Activated naive CD4-positive, alpha-beta T cell treated with Interleukin-2 at 50 U/mL for 16 hours (primary cell): ENCODE measurements at regions not wholly inside any gene's neighbourhood (a gene's known extent, or its start where the extent isn't known, plus 50 kb on each side); places are given as distances from the start of the nearest gene placed in this dataset.
"Not testable (repeated sequence)": the region's sequence is repeated elsewhere in the genome, so short reads cannot be mapped to it uniquely, and the experiment has no call there.

Source experiments
- DNase-seq: peaks from one replicate; pipeline ENCODE4 v3.0.0-alpha.2; 2020

DNA sequence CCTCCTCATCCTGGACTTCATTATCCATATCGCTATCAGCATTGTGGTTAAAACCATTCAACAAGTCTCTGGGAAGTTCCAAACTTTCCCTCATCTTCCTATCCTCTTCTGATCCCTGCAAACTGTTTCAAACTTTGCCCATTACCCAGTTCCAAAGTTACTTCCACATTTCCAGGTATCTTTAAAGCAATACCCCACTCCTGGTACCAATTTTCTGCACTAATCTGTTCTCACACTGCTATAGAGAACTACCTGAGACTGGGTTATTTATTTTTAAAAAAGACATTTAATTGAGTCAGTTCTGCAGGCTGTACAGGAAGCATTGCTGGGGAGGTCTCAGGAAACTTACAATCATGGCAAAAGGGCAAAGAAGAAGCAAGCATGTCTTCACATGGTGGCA, 147.3 kb downstream of the ARL4A start:
- DNase-seq = no peak

- DNase-seq = no peak
Observed at GRCh38 chr7:12839508-12840153, 152.2 kb downstream of the ARL4A start.

DNA sequence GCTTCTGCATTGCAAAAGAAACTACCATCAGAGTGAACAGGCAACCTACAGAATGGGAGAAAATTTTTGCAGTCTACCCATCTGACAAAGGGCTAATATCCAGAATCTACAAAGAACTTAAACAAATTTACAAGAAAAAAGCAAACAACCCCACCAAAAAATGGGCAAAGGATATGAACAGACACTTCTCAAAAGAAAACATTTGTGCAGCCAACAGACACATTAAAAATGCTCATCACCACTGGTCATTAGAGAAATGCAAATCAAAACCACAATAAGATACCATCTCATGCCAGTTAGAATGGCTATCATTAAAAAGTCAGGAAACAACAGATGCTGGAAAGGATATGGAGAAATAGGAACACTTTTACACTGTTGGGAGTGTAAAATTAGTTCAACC, 157.3 kb downstream of the ARL4A start:
- not testable (repeated sequence) for DNase-seq

DNA sequence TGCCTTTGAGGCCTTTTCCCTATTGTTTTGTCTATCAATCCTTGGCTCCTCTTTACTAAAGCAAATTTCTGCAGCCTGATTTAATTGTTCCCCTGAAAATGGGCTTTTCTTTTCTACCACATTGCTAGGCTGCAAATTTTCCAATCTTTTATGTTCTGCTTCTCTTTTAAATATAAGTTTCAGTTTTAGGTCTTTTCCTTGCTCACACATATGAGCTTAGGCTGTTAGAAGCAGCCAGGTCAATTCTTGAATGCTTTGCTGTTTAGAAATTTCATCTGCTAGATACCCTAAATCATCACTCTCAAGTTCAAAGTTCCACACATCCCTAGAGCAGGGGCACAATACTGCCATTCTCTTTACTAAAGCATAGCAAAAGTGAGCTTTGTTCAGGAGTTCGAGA, 159.6 kb downstream of the ARL4A start:
- DNase-seq = no peak

DNA sequence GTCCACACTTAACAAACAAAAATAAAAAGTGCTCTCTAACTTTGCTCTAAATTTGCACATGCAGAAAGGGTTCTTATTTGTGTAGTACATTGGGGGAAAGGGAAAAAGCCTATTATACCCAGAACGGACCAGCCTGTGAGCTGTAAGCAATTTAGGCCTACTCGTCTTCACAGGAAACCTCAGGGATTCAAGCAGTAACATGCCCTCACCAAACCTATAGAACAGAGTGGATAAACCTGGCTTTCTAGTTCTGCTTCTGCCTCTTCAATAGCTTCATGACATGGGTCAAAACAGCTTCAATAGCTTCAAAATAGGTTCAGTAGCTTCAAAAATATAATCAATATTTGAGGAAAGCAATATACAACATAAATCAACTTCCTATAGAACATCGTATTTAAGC, 163.7 kb downstream of the ARL4A start:
- DNase-seq = no peak

DNA sequence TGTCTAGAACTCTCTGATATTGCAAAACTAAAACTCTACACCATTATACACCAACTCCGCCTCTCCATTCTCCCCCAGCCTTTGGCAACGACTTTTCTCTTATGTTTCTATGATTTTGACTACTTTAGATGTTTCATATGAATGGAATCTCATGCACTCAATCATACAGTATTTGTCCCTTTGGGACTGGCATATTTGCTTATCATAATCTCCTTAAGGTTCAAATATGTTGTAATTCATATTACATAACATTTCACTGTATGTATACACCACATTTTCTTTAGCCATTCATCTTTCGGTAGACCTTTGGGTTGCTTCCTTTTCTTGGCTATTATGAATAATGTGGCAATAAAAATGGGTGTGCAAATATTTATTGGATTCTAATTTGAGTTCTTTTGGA, 164.4 kb downstream of the ARL4A start:
- DNase-seq = no peak

DNA sequence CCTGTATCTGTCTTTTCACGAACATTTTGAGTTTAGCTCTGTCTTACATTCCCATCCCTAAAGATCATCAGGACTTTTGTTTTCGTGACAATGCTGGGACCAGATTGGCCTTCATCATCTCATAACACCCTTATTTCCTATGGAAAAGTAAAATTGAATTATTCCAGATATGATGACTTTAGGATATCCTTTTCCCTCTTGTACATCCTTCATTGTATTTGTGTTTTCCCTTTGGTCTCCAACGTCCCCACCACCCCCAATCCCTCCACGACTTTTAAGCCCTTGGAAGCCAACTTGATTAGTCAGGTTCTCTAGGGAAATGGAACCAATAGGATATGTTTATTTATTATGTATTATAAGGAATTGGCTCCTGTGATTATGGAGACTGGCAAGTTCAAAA, 167.6 kb downstream of the ARL4A start:
- no peak for DNase-seq

GRCh38 chr7:12859761-12860160, 172.3 kb downstream of the ARL4A start:
- no peak for DNase-seq

DNA sequence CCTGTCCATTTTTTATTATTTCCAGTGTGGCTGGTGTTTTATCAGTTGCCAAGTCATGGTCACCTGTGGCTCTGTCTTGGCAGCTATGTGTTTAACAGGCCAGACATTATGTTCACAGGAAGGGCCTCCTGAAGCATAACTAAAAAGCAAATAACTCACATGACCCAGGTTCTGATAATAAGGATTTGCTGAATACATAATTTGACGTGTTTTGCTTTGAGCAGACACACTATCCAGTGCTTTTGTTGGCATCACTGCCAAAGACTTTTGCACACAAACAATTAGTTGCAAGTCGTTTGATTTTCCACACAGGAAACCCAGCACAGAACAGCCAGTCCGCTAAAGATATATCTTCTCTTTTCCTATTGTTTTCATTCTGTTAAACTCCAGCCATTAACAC, 173.6 kb downstream of the ARL4A start:
- no peak for DNase-seq

DNA sequence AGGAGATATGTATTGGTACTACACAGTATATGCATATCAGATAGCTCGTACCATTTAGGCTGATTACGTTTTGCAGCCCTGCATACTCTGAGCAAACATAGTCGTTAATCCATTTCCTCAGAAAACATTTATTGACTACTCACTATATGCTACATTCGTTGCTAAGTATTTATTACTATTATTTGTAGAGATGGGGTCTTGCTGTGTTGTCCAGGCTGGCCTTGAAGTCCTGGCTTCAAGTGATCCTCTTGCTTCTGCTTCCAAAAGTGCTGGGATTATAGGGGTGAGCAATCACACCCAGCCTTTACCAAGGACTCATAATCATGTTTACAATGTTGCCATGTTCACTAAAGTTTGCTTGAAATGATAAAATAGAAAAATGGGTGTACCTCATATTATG, 174.7 kb downstream of the ARL4A start:
- DNase-seq = no peak

DNA sequence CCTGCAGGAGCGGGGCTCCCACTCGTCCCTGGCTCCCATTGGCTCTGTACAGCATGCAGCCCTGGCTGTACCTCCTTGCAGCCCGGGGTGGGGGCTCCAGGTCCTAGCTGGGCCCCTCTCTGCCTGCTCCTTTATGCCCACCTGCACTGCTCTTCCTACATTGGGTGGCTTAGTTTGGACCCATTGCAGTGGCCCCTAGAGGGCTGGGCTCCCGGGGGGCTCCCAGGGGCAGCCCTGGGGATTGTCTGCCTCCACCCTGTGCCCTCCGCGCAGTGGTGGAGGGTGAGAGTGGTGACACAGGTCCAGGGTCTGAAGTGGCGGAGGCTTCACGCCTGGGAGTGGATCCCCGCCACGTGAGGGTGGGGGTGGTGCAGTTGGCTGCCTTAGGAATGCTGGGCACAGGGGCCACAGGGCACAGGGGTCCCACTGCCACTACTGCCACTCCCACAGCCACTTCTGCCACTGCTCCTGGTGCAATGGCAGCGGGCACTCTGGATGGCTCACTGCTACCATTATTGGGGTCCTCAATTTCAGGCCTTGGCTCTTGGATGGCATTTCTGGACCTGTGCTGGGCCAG, 177.1 kb downstream of the ARL4A start:
- DNase-seq = no peak

DNA sequence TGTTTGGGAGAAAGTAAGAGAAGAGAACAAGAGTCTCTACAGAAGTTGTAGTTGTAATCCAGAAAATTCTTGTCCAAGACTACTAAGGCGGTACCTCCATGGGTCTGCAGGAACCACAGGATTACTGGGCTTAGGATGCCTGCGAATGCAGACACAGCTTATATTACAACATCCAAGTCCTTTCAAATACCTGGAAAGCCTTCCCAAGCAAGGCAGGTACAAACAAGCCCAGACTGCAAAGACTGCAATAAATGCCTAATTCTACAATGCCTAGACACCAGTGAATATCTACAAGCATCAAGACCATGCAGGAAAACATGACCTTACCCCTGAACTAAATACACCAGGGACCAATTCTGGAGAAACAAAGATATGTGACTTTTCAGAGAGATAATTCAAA, 178.2 kb downstream of the ARL4A start:
- DNase-seq = no peak

DNA sequence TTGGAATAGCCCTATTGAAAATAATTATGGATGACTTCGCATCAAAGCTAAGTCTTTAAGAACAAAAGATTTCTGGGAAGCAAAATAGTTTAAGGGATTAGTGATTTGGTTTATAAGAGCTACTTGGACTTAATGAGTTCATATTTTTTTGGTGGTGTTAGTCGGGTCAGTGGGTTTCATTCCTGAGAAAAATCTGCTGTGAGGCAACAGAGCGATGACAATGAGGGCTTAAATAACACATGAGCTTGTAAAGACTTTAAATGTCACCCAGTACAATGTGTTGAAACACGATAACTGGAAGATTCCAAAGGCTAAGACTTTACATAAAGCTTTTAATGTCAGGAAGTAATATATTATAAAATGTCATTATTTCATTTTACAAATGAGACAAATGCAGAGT, 178.8 kb downstream of the ARL4A start:
- DNase-seq = no peak

DNA sequence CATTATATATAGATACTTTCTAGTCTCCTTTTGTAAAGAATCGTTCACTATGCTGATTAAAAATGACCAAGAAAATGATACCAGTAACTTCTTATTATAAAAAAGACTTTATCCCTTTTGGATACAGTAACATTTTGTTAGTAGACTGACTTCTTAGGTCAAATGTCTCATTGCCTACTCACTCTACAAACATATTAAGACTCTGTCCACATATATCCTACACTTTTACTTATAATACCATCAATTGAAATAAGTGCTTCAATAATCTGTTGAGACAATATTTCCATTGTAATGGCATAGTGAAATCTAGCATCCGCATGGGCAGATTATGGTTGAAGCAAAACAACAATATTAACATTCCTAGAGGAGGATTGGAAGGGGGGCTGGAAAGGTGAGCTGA, 180.6 kb downstream of the ARL4A start:
- no peak for DNase-seq

- DNase-seq = no peak
Observed at GRCh38 chr7:12870219-12870618, 182.8 kb downstream of the ARL4A start.

DNA sequence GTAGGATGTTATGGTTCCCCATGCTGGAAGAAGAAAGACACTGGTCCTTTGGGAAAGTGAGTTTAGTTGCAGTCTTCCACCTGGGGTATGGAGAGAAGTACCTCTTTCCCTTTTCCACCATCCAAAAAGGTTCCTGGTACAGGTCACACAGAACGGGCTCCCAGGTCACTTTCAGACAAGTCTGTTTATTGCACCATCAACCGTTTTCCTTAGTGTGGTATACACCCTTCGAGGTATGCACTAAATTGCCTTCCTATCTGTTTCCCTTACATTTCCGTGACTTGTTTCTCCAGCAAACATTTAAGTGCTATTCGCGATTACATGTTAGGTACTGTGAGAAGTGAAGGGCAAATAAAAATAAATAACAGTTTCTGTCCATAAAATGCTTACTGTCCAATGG, 185.1 kb downstream of the ARL4A start:
- DNase-seq = no peak

DNA sequence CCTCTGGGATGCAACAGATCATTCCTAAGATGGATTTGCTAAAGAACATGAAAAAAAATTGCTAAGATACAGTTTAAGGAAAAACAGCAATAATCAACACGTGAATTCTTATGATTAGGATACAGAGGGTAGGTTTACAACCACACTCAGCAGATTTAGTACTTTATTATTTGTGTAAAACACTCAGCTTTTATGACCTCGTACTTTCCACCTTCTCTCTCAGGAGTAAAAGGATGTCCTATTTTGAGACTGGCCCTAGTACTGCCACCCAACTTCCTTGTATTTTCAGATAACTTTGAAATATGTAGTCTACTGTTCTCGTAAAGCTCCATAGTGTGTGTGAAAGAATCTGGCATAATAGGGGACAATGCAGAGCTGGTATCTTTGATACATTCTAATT, 186.1 kb downstream of the ARL4A start:
- DNase-seq = no peak

DNA sequence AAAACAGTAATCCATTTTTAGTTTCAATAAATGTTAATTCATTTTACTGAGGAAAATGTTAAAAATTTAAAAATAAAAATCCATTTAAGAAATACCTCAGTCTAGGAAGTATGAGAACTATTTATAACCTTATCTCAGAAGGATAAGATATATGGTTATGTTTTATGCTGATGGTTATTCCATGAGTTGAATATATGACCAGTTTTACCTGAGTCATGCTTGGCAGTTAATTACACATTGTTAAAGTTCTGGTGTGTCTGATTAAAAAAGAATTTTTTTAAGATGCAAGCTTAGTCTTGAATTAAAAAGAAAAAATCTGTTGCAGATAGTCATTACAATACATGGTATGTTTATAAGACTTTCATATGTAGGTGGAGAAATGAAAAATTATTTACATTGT, 191.7 kb downstream of the ARL4A start:
- DNase-seq = no peak

GRCh38 chr7:12881712-12882111, 194.3 kb downstream of the ARL4A start:
- DNase-seq = no peak

GRCh38 chr7:12882710-12883109, 195.3 kb downstream of the ARL4A start:
- no peak for DNase-seq

- DNase-seq = no peak
Observed at GRCh38 chr7:12884033-12884432, 196.6 kb downstream of the ARL4A start.

GRCh38 chr7:12884856-12885440, 197.5 kb downstream of the ARL4A start:
- no peak for DNase-seq

GRCh38 chr7:12888717-12889116, 201.3 kb downstream of the ARL4A start:
- DNase-seq = no peak

DNA sequence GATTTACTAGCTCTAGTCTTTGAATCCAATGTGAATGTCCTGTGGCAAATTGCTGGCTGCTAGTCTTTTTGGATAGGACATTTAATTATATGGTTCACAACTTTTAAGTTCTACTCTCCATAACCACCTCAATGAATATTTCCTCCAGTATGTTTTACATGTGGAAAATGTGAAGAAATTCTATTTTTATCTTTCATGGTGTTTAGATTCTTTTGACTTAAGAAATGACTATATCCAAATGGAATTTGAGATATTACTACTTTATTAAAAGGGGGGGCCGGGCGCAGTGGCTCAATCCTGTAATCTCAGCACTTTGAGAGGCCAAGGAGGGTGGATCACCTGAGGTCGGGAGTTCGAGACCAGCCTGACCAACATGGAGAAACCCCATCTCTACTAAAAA, 202.0 kb downstream of the ARL4A start:
- DNase-seq = no peak

- DNase-seq = no peak
Observed at GRCh38 chr7:12890586-12890985, 203.2 kb downstream of the ARL4A start.
